ENCODE measurements at regions not wholly inside any gene's neighbourhood (a gene's known extent, or its start where the extent isn't known, plus 50 kb on each side); places are given as distances from the start of the nearest gene placed in this dataset.

DNA sequence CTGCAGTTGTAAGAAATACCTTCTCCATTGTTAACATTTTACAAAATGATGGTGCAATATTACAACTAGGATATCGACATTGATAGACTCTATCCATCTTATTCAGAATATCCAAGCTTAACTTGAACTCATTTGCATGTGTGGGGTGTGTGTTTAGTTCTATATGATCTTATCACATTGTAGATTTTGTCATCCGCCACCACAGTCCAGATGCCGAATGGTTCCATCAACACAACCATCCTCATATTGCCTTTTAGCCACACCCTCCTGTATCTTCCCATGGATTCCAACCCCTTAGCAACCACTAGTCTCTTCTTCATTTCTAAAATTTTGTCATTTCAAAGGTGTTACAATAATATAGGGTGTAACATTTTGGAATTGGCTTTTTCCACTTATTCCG, 452.9 kb upstream of the AKR1E2 start:
- no peak for DNase-seq

DNA sequence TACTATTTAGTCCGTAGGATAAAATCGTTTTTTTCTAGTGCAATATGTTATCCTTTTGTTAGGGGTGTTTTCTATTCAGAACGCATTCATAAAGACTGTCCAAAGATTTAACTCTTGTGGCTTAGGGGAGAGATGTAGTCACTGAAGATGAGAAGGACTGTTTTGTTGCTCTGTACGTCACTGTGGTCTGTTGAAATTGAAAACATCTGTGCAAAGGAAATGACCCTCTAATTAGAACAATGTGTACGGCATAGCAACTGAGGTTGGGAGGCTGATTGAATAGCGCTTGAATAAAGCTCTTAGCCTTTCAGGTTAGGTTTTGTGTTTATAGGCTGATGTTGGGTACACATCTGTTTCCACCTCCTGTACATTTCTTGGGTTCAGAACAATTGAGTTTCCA, 453.4 kb upstream of the AKR1E2 start:
- DNase-seq, result peak; percentile 99

DNA sequence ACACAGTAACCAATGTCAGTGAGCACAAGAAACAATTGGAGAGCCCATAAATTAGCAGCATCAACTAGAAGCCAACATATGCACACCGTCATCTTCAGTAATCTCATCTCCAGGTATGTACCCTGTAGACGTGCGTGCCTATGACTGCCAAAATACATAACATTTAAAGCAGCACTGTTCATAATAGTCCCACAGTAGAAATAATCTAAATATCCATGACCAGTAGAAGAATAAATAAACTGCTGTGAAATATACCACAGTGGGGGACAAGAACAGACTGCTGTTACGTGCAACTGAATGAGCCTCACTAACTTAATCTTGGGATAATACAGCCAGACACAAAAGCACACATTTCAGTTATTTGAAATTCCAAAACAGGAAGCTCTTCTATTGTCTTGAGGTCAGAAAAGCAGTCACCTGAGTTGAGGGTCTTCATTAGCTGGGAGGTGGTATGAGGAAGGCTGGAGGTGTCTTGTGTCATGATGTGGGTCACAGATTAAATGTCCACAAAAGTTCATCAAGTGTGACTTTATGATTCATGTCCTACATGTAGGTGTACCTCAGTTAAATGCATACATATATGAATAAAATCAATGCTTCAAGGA, 454.2 kb upstream of the AKR1E2 start:
- DNase-seq, result no peak

DNA sequence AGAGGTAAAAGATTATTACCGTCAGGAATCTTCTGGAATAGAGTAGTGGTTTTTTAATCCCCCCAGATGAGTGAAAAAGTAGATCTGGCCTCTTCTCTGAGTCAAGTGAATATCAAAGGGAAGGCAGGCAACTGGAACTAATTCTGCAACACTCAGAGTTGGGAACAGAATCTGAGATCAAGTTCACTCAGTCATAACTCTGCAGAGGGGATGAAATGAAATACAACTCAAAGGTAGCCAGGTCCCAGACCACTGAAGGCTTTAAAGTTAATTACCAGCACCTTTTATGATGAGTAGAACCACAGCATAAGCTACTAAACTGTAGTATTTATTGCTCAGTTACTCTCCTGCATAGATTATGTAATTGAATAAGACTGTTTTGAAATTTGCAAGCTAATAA, 455.6 kb upstream of the AKR1E2 start:
- DNase-seq, result peak; percentile 65

DNA sequence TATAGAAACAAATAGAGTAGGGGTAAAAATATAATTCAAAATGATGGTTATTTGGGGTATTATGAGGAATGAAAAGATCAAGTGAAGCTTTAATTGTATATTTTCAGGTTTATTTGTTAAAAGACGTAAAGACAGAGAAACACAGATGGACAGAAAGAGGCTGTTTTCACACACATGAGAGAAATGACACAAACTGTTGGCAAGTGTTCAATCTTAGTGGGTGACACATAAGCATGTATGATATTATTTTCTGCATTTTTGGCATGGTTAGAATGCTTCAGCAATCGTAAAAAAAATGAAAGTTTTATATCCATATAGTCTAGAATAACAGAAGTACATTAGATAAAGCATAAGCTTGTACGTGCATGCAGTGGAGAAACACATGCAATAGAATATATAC, 464.4 kb upstream of the AKR1E2 start:
- DNase-seq, result peak; percentile 53

DNA sequence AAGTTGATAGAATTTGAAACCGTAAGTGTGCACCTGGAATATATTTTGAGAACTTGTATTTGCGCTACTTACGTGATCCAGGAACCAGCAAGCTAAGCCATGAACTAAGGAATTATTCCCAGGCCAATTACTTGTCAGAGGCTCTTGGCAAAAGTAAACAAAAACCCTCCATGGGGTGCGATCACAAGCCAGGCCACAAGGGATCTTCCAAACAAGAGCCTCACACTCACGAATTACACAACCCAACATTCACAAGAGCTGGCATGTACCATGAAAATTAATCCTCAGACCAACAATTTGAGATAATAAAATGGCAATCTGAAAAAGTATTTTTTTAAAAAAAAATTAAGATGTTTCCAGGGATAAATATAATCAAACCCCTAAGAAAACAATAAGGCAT, 467.0 kb upstream of the AKR1E2 start:
- no peak for DNase-seq

DNA sequence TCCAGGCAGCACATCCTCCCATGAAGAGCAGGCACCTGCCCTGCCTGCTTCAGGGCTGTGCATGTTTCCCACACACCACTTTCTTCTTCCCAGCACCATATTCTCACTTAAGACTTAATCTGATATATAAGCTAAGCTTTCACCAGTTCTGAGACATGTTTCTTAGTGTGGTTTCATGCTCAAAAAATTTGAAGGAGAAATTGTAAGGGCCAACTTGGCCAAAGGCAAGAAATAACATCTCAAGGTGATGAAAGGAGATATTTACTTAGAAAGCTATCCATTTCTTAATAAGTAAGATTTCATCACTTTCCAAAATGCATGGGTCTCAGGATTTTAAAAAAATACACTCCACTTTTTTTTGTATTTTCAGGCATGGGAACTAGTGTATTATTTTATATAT, 468.1 kb upstream of the AKR1E2 start:
- DNase-seq, result peak; percentile 59

DNA sequence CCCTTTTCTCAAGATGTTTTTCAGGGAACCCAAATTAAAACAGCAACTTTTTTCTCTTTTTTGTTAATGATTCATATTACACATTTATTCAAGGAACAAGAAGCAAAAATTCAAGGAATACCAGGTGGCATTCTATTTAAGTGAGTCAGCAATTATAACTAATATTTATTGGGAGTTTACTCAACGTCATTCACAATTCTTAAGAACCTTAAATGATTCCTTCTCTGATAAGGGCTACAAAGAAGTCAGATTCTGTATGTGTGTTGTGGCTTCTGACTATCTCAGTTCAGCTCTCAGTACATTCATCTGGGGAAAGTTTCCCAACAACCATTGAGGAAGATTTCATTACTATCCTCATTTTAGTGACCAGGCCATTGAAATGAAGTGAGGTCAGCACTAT, 470.7 kb upstream of the AKR1E2 start:
- no peak for DNase-seq

DNA sequence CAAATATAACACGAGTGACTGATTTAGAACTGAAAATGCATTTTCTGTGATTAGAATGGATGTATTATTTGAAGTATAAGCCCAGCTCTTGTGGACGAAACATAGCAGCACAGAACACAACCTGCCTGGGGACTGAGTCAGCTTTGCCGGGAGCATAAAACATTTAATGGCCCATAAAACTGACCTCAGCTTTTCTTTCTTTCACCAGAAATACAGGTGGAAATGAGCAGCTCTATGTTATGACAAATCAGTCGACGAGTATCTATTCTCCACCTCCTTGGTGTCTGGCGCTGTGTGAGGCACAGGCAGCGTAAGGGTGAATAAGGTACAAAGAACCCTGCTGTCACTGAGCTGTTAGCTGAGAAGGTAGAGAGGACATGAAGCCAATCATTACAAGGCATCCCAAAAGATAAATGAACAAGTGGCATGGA, 471.6 kb upstream of the AKR1E2 start:
- peak; percentile 44 for DNase-seq

DNA sequence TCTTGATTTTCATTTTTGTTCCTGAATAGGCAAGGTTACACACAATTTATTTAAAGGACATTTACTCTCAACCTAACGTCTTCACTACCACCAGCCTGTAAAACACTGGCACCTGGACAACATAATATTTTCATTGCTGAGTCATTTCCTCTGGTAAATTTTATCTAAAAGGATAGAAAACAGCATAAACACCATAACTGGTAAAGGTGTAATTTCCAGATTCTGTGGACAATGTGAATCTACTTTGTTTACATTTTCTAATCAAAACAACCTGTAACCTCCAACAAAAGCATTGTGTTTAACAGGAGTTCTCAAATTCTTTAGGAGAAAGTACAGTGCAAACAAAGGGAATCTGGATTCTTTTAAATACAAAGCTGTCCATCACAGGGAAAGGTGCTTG, 472.0 kb upstream of the AKR1E2 start:
- DNase-seq, result peak; percentile 49

DNA sequence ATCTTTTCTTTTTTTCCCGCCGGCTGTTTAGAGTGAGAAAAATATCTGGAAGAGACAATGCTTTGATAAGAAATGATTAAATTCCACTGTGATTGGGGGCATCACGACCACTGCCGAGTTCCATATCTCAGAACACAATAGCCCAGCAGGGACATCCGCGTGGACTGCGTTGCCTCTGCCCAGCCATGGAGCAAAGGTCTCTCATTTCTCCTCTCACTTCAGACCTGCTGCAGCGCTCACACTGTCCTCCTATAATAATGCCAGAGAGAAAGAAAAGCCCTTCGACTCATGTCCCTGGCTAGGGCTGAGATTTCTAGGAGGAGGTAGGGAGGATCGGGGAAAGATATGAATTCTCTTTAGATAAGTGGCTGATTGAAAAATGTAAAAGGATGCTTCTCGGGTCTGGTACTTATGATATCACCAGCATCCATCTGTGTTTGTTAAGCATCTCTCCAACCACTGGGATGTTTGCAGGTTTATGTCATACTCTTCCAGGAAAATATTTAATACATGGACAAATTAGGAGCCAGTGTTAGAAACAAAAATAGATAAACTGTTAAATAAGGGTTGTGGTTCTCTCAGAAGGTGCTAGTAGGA, 472.9 kb upstream of the AKR1E2 start:
- peak; percentile 44 for DNase-seq

DNA sequence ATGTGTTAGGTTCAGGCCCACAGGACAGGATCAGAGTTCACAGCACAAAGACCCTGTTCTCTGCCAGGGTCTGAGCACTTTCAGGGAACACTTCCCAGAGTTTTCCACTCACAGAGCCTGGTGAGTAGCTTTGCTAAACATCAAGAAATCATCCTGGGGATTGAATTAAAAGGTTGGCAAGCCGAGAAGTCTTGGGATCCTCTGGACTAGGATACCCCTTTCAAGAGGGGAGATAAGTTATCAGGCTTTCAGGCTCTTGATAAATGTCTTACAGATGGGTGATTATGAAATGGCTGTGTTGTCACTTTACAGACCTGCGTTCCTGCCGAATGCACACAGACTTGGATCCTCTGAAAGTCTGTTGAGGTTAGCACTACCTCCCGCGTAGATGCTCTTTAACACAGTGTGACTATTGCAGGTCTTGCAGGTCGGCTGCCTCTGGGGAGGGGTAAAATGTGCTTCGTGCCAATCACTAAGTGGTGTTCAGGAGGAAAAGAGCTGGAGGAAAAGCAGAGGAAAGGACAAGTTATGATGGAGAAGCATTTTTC, 473.5 kb upstream of the AKR1E2 start:
- DNase-seq, result peak; percentile 83

DNA sequence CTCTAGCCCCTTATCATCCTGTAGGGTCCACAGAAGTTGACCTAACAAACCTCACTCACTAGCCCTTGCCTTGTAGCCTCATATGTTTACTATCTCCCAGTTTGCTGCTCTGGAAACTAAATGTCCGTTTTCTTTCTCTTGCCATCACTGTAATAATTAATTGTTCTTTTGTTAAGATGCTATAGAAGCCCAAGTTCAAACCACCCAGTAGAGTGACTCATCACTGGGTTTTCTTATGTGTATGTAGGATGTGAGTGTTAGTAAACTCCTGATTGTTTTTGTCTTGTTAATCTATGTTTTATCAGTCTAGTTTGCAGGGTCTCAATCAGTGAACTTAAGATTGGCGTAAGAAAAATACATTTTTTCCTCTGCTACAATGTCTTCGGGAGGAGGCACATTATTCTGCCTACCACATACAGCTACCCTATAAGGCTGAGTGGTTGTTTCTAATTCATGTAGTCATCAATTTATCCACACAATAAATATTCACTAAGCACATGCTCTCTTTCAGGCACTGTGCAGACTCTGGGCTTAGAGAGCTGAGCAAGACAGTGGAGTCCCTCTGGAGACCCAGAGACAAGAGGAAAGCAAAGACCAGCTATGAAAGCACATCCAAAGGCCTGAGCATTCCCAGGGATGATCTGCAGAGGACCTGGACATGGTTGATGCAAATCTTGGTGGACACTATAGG, 474.1 kb upstream of the AKR1E2 start:
- DNase-seq, result peak; percentile 80

DNA sequence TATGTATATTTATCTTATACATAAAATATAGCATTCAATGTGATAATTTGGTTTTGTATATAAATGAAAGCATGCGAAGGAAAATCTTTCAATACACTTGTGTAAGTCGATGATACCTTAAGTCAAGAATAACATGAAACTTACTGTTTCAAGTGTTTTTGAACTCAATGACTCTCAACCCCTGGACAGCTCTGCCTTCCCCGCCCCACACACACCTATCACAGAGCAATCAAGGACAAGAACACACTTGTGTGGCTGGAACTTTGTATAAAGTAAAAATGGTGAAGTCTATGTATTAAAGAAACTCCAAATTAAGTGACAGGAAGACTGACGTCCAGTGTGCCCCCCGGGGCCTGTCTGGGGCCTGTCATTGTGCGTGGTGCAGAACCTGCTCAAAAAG, 478.6 kb upstream of the AKR1E2 start:
- no peak for DNase-seq

DNA sequence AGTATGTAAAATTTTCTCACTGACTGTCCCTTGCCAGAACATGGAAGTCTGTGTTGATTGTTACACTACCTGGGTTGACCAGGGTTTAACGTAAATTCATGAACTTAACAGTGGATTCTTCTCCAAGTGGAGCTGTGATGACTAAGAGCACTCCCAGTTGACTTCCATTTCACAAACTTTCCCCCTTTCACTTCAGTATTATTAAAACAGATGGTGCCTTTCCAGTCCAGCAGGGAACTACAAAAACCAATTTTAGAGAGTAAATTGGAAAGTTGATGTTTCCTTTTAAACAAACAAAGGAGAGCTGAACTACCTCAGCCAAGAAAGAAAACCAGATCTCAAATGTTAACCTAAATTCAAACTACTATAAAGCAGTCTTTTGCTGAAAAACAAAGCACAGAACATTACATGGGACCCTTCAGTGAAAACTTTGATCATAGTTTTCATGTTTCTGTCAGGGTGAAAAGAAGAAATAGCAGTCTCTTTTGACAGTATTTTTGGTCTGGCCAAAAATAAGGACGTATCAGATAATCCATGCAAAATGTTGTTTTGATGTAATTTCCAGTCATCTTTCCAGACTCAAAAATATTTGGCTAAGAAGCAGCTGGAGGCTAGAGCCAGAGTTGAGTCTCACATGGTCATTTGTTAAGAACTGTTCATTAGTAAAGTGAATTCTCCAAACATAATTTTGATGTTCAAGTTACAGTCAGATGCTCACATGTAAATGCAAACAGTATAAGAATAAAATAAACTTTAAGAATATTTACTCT, 479.9 kb upstream of the AKR1E2 start:
- no peak for DNase-seq

DNA sequence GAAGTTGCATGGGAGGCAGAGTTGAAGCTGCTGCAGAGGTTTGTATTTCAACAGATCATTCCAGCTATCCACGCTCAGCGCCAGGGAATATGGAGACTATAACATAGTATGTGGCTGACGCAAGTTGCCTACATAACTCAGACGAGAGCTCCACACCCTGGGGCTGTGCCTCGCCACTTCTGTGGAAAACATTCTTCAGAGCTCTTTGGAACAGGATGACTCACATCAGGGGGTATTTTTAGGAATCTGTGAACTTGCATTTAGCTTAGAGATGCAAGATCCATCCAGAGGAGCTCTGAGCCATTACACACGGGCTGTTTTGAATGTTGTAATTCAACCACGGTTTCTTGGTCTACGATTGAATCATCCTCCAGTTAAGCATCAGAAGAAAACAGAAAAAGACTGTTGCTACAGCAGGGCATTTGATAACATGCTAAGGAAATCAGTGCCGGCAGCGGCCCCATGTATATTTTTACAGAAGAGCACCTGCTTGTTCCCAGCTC, 481.5 kb upstream of the AKR1E2 start:
- peak; percentile 100 for DNase-seq

DNA sequence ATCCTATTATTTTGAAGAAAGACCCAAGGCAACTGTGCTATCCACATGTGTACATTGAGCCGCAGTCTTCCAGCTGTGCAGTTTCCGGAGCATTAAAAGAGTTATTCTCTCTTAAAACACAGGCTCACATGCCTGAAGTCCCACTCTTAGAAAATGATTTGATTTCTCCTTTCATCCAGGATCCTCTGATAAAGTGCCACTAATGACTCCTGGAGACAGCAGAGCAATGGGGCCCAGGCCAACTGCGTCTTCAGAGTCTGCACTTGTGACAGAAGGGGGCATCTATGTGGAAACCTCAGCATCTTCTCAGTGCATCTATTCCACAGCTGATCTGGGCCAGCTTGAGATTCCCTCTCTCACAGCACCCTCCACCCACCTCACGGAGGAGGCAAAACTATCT, 482.1 kb upstream of the AKR1E2 start:
- peak; percentile 32 for DNase-seq

DNA sequence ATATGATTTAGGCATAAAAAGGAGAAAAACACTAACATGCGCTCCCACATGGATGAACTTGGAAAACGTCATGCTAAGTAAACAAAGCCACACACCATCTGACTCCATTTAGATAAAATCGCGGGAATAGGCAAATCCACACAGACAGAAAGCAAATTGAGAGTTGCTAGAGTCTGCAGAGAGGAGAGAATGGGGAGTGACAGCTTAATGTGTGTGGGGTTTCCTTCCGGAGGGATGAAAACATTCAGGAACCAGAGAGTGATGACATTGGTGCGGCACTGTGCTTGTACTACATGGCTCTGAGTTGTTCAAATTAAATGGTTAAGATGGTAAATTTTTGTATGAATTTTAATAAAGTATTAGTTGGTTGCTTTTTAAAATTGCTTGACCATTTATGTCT, 482.9 kb upstream of the AKR1E2 start:
- DNase-seq, result no peak

DNA sequence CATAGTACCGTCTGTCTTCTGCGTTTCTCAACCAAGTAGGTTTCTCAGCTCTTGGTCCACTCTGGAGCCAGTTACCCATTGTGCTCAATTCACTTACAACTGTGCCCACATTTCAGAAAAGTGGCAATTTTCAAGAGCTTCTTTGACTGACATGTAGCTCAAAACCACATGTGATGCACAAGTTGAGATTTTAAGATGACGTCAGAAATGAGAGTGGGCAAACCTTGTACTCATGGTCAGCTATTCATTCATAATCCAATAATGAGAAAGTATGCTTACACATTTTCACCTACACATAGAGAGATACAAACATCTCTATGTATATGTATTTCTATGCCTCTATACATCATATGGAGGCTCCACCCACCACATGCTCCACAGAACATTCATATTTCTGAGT, 487.2 kb upstream of the AKR1E2 start:
- no peak for DNase-seq

DNA sequence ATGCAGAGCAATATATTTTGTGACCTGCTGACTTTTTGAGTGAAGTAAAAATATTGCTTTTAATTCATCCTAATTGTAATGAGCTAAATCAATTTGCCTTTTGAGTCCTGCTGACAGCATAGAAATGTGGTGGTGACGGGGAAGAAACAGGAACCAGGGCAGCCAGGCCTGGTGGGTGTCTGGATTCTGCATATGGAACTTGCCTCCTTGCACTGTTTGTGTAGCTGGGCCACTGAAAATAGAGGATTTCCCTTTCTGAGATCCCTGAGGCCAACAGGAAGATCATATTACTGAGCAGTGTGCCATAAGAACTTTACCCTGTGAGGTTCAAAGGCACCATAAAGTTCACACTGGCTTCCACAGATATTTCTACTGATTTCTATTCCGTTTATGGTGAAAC, 488.4 kb upstream of the AKR1E2 start:
- peak; percentile 34 for DNase-seq

DNA sequence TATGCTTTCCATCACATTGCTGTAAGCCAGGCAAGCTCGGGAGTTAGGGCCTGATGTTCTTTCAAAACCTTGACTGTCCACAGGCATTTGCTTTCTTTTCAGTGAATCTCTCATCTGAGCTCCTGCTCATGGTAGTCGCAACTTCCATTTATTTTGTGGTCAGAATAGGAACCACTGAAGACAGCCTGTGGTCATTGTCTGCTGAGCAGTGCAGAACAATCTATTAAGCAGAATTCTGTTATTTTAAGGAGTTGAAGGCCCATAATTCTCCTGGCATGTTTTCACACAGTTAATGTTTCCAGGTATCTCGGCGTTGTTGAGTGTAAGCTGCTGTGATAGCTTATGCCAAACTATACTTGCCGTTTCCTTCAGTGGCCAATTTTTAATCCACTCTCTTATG, 491.1 kb upstream of the AKR1E2 start:
- DNase-seq, result no peak

DNA sequence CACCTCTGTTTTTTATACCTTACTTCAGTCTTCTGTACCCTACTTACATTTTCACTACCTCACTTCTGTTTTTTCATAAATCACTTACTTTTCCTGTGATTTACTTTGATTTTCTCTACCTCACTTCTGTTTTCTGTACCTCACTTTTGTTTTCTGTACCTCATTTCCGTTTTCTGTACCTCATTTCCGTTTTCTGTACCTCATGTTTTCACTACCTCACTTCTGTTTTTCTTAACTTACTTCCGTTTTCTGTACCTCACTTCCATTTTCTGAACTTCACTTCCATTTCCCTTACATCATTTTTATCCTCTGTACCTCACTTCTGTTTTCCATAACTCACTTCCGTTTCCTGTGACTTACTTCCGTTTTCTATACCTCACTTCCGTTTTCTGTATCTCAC, 492.0 kb upstream of the AKR1E2 start:
- DNase-seq, result no peak

DNA sequence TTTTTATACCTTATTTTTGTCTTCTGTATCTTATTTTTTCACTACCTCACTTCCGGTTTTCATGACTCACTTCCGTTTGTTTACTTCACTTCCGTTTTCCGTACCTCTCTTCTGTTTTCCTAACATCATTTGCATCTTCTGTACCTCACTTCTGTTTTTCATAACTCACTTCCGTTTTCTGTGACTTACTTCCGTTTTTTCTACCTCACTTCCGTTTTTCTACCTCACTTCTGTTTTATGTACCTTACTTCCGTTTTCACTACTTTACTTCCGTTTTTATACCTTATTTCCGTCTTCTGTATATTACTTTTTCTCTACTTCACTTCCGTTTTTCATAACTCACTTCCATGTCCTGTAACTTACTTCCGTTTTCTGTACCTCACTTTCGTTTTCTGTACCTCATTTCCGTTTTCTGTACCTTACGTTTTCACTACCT, 492.5 kb upstream of the AKR1E2 start:
- no peak for DNase-seq
